ENCODE measurements at regions not wholly inside any gene's neighbourhood (a gene's known extent, or its start where the extent isn't known, plus 50 kb on each side); places are given as distances from the start of the nearest gene placed in this dataset.

DNA sequence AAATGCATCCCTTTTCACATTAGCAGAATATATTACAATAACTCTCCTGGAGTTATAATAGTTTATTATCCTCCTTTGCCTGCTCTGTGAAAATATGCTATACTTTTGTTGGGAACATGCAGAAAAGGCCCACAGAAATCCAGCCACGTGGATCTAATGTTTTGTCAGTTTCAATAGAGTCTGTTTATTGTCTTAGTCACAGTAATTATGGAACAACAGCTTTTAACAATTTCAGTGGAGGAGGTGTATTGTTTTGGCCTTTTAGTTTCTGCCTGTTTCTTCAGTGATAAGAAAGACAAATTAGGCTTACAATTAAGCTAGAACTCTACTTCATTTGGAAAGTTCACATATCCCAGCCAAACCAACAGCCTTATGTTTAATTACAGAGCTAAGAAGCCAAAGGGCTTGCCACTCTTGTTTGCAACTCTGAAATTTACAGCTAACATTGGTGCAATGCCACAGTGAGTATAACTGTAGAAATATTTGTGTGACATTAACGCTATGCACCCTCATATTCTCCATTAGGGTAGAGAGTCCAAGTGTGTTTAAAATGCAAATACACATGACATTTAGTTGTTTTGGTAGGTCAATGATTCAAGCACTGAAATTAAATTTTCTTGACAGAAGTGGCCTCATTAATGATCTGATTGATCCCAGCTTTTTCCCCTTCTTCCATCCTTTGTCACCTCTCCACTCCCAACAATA, 175.8 kb downstream of the USP46 start:
- Histone ChIP-seq H3K4me2 (ENCODE audit: insufficient read depth in 1 of 2, low read depth in 2 of 2, low read length in 2 of 2) (no peak overlapping the region), H4K8ac (ENCODE audit: extremely low read depth, insufficient read depth, low read length) (no peak overlapping the region), H2BK120ac (replicated peaks; ENCODE audit: low read depth, low read length) (no peak overlapping the region), H3K79me2 (ENCODE audit: control insufficient read depth in 1 of 2, insufficient read depth in 2 of 2, low read length in 2 of 2) (no peaks in the 10 kb centered on the region), H2BK20ac (ENCODE audit: low read length) (no peak overlapping the region), H2BK12ac (ENCODE audit: low read depth, low read length) (no peak overlapping the region), H3K4me1 (replicated peaks in 1 of 4; ENCODE audit: control insufficient read depth in 3 of 4, insufficient read depth in 4 of 4, low read length in 3 of 4) (no peaks in the 10 kb centered on the region), H2AFZ (ENCODE audit: low read length) (no peak overlapping the region), H2BK15ac (ENCODE audit: low read length) (no peak overlapping the region), H3K23me2 (ENCODE audit: low read depth, low read length) (no peaks in the 10 kb centered on the region), H4K20me1 (replicated peaks in 1 of 2; ENCODE audit: control insufficient read depth in 1 of 2, insufficient read depth in 2 of 2, low read length in 2 of 2) (no peaks in the 10 kb centered on the region), H3K23ac (ENCODE audit: insufficient read length) (no peak overlapping the region), H3K4me3 (ENCODE audit: extremely low read depth in 1 of 4, insufficient read depth in 2 of 4, low read depth in 3 of 4, low read length in 4 of 4) (no peak overlapping the region), H3K18ac (ENCODE audit: extremely low read depth, low read length) (no peak overlapping the region), H3K9me3 (ENCODE audit: insufficient read depth in 2 of 2, low read depth in 1 of 2, low read length in 1 of 2) (no peaks in the 10 kb centered on the region), H2AK5ac (ENCODE audit: low read depth, low read length) (no peak overlapping the region), H3K79me1 (ENCODE audit: low read depth, low read length) (no peaks in the 10 kb centered on the region), H4K91ac (replicated peaks; ENCODE audit: insufficient read length, low read length) (no peak overlapping the region), H3K27me3 (replicated peaks in 1 of 4; ENCODE audit: control insufficient read depth in 3 of 4, extremely low read depth in 1 of 4, insufficient read depth in 3 of 4, low read length in 3 of 4) (no peaks in the 10 kb centered on the region), H3K9ac (replicated peaks in 1 of 4; ENCODE audit: extremely low read depth in 1 of 4, low read depth in 3 of 4, low read length in 3 of 4) (no peak overlapping the region), H3K4ac (replicated peaks; ENCODE audit: insufficient read length, low read depth, low read length) (no peak overlapping the region), H3K36me3 (ENCODE audit: control insufficient read depth in 2 of 4, insufficient read depth in 4 of 4, low read length in 3 of 4) (no peaks in the 10 kb centered on the region), H4K5ac (ENCODE audit: insufficient read length, low read depth, low read length) (no peak overlapping the region), H3K56ac (replicated peaks; ENCODE audit: insufficient read length, low read depth, low read length) (no peak overlapping the region), H2BK5ac (ENCODE audit: low read depth, low read length) (no peak overlapping the region), H3K14ac (ENCODE audit: insufficient read length) (no peak overlapping the region), H3K27ac (ENCODE audit: low read depth, low read length) (no peak overlapping the region)
- no peak for TF ChIP-seq KDM4A (IDR thresholded peaks at IDR 0.05; ENCODE audit: low read depth, low read length, severe bottlenecking)
- TF ChIP-seq PHF8 (conservative IDR thresholded peaks at IDR 0.05; ENCODE audit: low read depth, low read length): no peak
- no peak for TF ChIP-seq CBX8 (IDR thresholded peaks at IDR 0.05; ENCODE audit: borderline replicate concordance, low read depth, low read length)
- no peak for TF ChIP-seq SIN3A (conservative IDR thresholded peaks at IDR 0.05 in 1 of 2, IDR thresholded peaks at IDR 0.05 in 1 of 2; ENCODE audit: low read depth in 1 of 2, low read length in 2 of 2)
- TF ChIP-seq BRCA1 (IDR thresholded peaks at IDR 0.05; ENCODE audit: low read depth, low read length): no peak
- no peak for TF ChIP-seq YY1 (IDR thresholded peaks at IDR 0.05; ENCODE audit: low read depth, low read length)
- no peak for TF ChIP-seq CBX5 (IDR thresholded peaks at IDR 0.05; ENCODE audit: low read depth, low read length)
- TF ChIP-seq POLR2A (IDR thresholded peaks at IDR 0.05; ENCODE audit: control extremely low read depth in 1 of 2, low read depth in 2 of 2, low read length in 2 of 2): no peak
- no peak for TF ChIP-seq POU5F1 (IDR thresholded peaks at IDR 0.05; ENCODE audit: low read depth, low read length)
- WGBS, 2 experiments (ENCODE audit: extremely low coverage in 1 of 2, insufficient coverage in 1 of 2, insufficient read length in 1 of 2, insufficient replicate concordance in 2 of 2, low coverage in 1 of 2, low lambda C conversion rate in 2 of 2, missing lambda C conversion rate in 1 of 2): 65% methylated on average over 2 of the region's 2 CpGs; no CpG with 5 or more reads in 1 of the 2 experiments
- ChIA-PET CTCF (ENCODE audit: partially characterized antibody) (interaction anchor here (0.6 to 1.1 kb wide), 2 partner anchors 14 to 381 kb away, joined by 3 to 4 read pairs; no protein-coding TSS in a partner anchor), POLR2A (ENCODE audit: partially characterized antibody) (no interaction called here)
- no peak for DNase-seq (ENCODE audit: low read depth in 1 of 2, low spot score in 2 of 2)
- no peak for FAIRE-seq

Measured in H1 (cell line).